ENCODE measurements at regions not wholly inside any gene's neighbourhood (a gene's known extent, or its start where the extent isn't known, plus 50 kb on each side); places are given as distances from the start of the nearest gene placed in this dataset.
"Not testable (repeated sequence)": the region's sequence is repeated elsewhere in the genome, so short reads cannot be mapped to it uniquely, and the experiment has no call there.

DNA sequence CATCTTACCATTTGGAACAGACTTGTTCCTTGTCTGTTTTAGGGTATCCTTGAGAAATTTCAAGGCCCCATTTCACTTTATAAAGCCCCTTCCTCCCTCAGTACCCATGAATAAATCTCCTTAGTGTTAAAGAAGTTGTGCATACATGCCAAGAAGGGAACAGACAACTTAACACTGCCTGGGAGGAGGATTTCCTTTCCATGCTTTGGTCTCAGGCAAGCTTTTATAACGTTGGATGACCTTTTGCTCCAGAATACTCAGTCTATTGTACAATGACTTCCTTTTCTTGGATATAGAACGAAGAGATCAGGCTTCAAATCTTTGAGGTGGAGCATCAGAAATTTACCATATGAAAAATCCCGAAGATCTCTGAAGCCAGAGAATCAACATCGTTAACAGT, 551.4 kb downstream of the PRKD1 start:
- DNase-seq (ENCODE audit: low read depth), result no peak

DNA sequence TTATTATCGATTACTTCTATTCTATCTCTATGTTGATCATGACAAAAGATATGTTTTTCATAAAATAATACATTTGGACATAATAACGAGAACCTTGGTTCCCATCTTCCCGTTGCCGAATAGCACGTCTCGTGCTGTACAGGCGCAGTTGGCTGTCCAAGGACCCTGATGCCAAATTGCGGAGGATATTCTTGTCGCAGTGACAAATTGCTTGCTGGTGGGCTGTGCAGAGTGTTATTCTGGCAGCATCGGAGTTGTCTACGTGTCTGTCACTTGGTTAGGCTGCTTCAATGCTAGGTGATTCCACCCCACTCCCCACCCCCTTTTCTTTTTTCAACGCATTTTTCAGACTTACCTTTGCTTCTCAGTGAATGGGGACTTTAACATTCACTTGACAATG, 546.8 kb downstream of the PRKD1 start:
- no peak for DNase-seq (ENCODE audit: low read depth)

DNA sequence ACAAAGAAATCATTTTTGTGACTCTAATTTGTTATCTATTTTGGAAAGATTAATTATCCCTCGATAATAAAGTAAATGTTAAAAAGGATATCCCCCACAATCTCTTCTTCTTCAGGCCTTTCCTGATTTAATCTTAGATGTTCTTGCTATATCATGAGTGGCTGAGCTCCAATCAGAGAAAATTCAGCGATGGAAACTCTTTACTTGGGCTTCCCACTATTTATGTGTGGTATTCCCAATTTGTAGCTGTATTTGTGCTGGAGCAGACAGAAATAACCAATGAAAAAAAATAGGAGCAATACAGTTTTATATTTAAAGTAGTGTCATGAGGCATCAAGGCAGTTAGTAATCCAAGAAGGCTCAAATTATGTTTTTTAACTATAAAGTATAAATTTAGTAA, 539.1 kb downstream of the PRKD1 start:
- DNase-seq (ENCODE audit: low read depth), result no peak

DNA sequence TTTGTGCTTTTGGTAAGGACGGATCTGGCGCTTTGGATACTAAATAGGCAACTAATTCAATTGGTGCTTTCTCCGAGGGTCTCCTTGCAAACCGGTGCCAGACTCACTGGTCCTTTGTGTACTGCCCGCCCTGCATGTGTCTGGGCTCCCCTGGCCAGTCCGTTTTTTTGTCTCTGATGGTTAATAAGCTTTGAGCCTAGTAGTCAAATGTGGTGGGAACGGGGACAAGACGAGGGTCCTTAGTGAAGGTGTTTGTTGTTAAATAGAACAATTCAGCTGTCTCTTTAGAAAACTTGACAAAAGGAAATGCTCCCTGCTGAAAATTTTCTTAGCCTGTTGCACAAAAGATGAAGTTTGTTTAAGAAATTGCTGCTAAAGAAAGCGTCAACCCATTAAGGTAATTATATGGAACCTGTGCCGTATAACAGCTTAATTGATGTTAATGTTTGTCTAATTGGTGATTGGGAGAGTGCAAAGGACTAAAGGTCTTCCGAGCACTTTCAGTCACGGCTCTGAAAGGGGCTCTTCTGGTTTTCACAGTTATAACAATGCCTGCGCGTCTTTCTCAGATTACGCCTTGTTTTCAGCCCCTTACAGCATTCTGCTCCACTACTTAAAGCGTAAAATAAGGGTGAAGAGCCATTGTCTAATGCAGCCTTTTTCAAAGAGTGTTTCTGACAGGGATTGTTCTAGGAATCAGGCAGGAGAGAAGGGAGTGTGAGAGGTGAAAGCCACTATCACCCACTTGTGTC, 537.4 kb downstream of the PRKD1 start:
- DNase-seq (ENCODE audit: low read depth), result no peak

DNA sequence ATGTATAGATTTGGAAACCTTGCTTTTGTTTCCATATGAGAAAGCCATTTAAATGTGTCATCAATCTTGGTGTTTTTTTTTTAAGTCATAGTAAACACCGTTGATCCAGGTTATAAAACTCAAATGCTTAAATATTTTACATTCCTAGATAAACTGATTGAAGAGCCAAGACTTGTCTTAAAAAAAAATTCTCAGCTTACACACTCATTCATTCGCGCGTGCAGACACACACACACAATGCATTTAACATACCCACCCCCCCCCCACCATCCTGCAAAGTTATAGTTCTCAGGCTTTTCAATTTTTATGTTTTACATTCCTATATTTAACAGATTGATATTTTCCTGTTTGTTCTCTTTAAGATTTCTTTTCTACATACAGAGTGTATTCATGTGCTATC, 536.4 kb downstream of the PRKD1 start:
- DNase-seq (ENCODE audit: low read depth), result no peak

DNA sequence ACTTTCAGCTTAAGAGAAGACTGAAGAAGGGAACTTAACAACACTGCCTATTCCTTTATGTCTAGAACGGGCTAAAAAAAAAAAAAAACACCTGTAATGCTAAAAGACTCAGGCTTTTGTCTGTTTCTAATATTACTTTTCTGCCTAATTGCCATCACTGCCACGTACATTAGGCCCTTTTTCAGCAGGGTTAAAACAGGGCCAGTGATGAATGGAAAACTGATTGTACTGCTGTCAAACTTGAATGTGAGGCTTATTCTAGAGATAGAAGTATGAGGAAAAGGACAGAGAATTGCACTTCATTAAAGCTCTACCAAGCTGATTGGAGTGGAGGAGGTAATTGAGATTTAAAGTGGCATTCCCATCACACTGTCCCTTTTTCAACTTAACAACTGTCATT, 535.8 kb downstream of the PRKD1 start:
- DNase-seq (ENCODE audit: low read depth), result no peak

DNA sequence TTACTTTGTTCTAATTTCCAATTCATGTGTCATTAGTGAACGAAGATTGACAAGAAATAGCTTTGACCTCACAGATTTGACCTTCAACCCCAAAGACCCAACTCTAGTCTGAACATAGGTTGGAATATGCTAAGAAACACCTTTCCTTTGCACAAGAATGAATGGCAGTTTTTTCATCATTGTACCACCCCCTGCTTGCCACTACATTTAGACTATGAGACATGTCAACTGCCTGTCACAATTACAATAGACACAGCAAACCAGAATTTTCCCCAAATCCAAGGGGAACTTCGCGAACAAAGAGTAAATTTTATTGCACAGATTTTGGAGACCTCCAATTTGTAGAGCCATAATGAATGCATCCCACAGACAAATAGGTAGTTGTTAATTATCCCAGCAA, 535.4 kb downstream of the PRKD1 start:
- DNase-seq (ENCODE audit: low read depth), result no peak

DNA sequence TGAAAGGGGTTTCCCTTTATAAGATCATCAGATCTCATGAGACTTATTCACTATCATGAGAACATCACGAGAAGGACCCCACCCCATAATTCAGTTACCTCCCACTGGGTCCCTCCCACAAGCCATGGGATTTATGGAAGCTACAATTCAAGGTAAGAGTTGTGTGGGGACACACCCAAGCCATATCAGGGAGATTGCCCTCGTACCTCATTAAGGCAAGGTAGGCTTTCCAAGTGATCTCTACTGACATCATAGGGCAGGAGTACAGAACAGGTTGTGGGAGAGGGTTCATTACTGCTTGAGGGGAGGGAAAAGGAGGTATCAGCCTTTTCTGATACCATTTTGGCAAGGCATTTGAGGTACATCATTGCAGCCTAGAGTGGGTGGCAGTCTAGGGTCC, 524.6 kb downstream of the PRKD1 start:
- DNase-seq (ENCODE audit: low read depth), result no peak

DNA sequence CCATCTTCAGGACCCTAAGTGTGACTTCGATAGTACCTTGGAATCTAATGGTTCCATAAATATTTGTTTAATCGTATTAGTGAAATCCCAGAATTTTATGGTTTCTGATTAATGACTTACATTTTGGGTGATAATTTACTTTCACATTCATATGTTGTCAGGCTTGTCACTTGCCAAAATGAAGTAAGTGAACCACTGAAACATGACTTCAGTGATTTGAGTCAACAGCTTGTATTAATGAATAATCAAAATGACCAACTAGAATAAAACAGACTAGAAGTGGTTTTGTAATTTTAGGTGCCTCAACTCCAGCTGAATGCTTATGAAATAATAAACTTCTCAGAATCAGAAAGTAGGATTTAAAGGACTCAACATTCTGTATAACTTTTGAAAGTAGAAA, 517.1 kb downstream of the PRKD1 start:
- DNase-seq (ENCODE audit: low read depth), result no peak

DNA sequence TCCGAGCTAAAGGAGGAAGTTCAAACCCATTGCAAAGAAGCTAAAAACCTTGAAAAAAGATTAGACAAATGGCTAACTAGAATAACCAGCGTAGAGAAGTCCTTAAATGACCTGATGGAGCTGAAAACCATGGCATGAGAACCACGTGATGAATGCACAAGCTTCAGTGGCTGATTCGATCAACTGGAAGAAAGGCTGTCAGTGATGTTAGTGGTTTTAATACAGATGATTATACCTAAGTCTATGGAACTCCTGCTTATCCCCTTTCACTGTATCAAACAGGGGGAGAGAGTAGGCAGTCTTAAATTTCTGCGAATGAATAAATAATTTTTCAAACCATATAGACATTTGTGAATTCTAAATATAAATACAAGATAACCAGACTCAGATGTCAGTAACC, 512.7 kb downstream of the PRKD1 start:
- not testable (repeated sequence) for DNase-seq (ENCODE audit: low read depth)

DNA sequence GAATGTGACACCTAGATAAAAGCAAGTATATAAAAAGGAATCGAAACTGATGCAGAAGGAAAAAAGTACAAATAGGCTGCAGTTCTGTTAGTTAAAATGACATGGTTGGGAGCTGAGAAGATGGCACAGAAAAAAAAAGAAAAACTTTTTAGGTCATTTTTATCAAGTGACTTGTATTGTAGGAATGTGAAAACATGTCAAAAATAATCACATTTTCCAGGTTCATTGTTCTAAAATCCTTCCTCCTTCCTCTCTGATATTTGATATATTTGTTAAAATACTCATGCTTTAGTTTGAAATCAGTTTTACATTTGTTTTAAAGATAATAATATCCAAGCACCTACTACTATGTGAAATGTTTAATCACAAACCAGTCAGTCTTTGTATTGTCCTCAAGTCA, 507.9 kb downstream of the PRKD1 start:
- DNase-seq (ENCODE audit: low read depth), result no peak

DNA sequence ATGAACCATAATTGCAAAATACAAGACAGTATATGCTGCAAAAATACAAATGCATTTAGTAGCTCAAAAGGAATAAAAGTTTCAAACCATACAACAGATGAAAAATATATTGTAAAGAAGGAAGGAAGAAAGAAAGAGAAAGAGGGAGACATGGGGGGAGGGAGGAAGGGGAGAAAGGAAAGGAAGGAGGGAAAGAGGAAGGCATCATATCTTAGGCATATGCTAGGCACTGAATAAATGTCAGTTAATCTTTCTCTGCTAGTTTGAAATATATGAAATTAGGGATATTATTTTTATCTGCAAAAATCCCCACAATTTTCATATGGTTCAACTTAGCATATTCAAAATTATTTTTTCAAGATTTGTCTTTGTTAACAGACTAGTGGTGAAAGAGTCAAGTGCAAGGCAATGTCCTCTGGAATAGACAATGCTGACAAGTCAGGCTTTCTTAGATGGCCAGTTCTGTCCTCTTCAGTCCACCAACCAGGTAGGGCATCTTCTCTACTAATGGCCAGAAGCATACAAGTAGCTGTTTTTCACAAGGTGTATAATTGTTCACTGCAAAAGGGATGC, 506.4 kb downstream of the PRKD1 start:
- DNase-seq (ENCODE audit: low read depth), result no peak

DNA sequence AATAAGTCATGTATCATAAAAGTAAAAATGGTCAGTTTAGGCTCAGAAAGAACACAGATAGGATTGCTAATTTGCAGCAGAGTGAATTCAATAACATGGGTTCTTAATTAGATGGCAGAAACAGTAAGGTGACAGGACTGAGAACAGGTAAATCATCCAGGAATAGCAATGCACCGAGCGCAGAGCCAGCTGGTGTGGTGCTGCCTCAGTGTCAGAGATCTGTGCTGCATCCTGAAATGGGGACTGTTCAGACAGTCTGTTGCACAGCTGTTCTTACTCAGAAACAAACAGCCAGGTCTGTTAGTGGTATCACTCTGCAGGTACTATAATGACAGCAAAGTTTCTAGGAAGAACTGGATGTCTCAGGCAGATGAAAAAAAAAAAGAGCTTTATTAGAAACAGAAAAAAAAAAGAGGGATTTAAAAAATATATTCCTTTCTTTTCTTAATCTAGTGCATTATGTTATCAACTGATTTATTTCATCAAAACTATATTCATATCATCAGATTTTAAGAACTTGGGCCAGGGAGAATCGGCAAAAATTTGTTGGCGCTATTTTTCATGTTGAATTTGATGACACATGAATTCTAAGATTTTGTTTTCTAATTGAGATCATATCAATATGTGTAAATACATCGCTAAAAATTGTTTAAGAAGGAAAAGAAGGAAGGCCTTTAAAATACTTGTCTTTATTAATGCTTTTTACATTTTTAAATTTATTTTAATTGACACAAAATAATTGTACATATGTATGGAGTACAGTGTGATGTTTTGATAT, 501.8 kb downstream of the PRKD1 start:
- no peak for DNase-seq (ENCODE audit: low read depth)

DNA sequence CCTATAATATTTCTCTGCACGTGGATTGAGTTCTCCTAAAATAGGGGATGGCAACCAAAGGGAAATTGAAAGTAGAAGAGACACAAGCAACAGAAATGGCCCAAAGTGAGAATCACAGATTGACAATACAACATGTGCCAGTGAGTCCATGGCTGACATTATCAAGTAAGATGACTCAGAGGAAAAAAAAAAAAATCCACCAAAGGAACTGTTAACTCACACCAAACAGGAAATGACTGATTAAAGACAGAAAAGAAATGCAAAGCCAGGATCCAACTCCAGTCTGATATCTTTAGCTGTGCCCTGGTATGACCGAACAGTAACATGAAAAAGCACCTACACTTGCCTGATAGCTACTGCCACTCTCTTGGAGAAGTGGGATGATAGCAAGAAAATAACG, 485.0 kb downstream of the PRKD1 start:
- no peak for DNase-seq (ENCODE audit: low read depth)

DNA sequence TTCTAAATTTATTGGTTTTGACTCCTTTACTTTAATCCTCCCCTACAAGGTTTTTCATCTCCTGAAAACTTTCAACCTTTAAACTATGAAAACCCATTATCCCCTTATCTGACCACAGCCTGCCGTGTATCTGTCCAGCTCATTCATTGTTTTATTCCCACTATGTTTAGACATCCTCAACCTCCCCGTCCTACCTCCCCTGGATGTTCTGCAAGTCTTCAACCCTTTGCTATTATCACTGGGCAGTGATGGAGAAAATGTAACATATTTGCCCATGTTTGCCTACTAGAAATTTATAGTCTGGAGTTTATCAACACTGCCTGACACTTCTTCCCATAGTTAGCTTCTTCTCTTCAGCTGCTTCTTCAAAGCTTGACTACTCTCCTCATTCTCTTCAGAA, 483.4 kb downstream of the PRKD1 start:
- DNase-seq (ENCODE audit: low read depth), result no peak

DNA sequence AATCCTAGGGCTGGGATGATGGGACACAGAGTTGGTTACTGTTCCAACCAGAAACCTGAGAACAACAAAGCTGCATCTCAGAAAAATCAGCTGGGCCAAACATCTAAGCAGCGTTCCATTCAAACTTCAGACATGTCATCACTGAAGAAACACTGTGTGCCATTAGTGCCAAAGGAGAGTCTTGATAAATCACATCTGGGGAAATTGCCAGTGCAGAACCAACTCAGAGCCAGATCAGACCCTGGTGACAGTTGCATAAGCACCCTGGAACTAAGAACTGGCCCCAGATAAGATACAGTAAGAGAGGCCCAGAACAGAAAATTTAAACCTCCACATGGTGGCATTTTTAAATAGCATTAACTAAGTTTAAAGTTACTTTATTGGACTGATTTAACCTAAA, 482.8 kb downstream of the PRKD1 start:
- DNase-seq (ENCODE audit: low read depth), result no peak

DNA sequence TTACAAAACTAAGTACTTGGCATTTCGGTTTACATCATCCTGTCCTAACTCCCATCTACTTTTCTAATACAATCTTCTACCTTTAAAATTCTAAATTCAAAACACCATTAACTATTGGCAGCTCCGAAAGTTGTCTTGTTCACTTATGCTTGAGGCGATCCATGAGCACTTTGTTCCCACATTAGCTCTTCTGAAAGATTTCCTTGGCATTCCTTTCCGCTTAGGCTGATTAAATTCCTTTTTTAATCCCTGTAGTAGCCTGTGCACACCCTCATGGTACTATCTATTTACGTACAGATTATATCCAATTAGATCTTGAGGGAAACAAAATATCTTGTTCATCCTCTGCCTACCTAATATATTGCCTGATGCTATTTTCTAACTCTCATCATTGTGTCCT, 480.7 kb downstream of the PRKD1 start:
- DNase-seq (ENCODE audit: low read depth), result no peak

DNA sequence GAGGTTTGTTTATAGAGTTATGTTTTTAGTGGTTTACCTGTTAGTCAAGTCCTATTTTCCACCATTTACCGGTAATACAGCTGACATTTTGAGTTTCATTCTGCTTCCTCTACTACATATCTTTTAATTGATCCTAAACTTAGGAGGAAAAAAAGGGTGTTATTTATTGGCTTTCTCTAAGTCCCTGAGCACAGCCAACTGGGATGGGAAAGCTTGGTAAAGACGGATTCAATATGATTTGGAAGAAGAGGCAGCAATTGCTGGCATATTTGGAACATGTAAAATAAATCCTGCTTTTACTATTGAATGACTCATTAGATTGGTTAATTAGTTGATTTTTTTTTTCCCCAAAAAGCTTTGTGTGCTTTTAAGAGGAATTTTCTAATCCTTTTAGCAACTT, 475.7 kb downstream of the PRKD1 start:
- DNase-seq (ENCODE audit: low read depth), result no peak

DNA sequence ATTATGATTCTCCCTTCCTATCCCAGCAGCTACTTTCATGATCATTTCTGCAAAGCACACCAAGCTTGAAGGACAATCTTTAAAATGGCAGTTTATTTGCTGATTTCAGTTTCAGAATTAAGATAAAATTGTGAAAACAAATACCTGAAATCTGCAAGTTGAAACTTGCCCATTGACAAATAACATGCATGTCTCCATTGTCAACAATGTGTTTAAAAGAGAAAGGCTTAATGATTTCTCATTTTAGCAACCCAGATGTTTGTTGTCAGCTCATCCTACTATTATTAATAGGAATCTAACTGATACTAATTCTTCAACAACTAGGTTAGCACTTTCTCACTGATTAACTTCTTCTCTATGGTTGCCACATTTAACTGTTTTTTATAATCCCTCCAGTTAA, 474.6 kb downstream of the PRKD1 start:
- DNase-seq (ENCODE audit: low read depth), result no peak

DNA sequence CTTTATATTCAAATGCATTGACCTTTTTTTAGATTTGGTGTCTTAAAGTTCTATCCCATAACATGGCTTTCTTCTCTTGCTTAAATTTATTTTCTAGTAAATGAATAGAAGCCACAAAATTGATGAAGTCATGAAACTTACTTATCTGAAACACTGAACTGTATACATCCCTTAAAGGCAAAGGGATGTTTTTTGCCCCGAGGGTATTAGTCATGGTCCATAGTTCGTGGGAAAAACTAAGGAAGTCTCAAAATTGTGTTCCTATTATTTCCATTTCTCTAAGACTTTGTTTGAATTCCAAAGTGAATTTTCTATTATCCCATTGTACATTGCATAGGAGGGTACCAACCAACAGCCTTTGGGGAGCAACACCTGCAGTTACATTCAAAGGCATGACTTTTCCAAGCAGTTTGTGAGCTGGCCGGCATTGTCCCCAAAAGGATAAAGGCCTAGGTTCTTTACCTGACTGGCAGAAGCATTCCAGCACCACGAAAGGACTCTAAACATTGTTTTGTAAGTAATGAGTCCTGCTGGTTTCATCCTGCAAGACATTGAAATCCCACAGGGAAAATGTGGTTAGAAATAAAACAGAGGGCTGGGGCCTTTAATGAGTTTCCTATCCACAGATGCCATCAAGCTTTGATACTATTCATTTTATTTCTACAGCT, 473.5 kb downstream of the PRKD1 start:
- DNase-seq (ENCODE audit: low read depth), result no peak

DNA sequence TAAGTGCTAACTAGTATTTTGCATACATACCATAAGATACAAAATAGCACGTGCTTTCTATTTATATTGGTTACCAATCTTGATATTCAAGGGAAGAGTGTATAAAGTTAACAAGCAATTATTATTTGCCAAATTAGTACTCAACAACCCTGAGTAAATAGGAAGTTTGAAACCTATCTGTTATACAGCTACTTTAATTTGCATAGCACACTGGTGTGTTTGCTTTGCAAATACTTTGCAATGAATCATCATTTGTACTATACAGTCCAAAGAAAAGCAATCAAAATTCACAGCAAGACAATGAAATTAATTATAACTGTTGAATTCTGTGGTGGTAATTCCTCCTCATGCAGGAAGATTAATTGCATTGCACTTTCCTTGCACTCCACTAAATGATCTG, 469.1 kb downstream of the PRKD1 start:
- no peak for DNase-seq (ENCODE audit: low read depth)

DNA sequence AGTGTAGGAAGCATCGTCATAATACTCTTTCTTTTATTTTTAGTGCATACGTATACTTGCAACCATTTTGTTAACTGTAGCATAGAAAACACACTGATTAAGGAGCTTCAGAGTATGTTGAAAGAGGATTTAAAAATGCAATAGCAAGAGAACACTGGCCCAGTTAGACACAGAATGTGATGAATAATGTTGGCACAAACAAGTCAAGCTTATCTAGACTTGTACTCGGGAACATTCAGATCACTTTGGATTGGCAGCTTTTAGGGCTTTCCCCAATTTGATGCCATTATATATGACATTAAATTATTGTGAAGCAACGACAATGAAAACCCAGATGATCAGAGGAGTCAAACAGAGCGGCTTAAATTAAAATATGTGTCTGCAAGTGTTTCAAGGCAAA, 468.1 kb downstream of the PRKD1 start:
- no peak for DNase-seq (ENCODE audit: low read depth)

DNA sequence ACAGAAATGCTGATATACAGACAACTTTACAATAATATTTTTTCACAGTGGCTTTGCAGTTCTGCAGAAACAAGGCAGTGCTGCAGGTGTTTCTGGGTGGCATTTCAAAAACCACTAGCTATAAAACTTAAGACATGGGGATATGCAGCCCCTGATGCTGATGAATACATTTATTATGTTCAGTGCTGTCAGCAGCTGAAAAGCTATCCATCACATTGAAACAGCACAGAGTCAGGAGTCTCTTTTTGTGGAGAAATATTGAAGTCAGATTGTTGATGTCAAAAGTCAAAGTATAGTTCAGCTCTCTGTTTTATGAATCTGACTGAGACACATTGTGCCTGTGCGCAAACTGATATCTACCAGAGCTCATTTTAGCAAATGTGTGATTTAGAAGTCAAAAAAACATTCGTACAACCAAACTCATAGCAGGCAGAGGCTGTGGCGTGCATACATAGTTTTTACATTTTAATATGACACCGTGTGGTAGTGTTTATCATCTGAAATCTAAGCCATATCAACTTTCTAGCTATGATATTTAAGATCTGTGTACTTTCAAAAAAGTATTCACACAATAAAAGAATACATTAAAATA, 467.6 kb downstream of the PRKD1 start:
- no peak for DNase-seq (ENCODE audit: low read depth)
